DND-41 (cell line): ENCODE measurements at regions not wholly inside any gene's neighbourhood (a gene's known extent, or its start where the extent isn't known, plus 50 kb on each side); places are given as distances from the start of the nearest gene placed in this dataset.

Source experiments
- ATAC-seq: fragments of 200-7000 bp; cut with Tn5 transposase; 3 replicates; pipeline ENCODE4 v1.9.1; 2021; ENCODE audit warnings: low read depth; ENCODE audit not compliant: insufficient read depth
- DNase-seq: peaks from one replicate; pipeline ENCODE4 v3.0.0-alpha.2; 2020
- H2AFZ ChIP-seq: 2 replicates; pipeline ENCODE4 v1.6.0; 2012; ENCODE audit warnings: low read depth, low read length
- H3K27ac ChIP-seq: 2 replicates; pipeline ENCODE4 v1.5.1; 2012; ENCODE audit warnings: low read length, inconsistent platforms
- H3K27me3 ChIP-seq: fragments of 200-600 bp; sonication (generic); 2 replicates; pipeline ENCODE4 v1.6.0; 2012; ENCODE audit warnings: low read length, mild to moderate bottlenecking, inconsistent platforms; ENCODE audit not compliant: insufficient read depth, poor library complexity
- H3K36me3 ChIP-seq: 2 replicates; pipeline ENCODE4 v1.5.1; 2012; ENCODE audit warnings: low read length, inconsistent platforms; ENCODE audit not compliant: insufficient read depth
- H3K4me1 ChIP-seq: 2 replicates; pipeline ENCODE4 v1.5.1; 2012; ENCODE audit warnings: mild to moderate bottlenecking, low read length; ENCODE audit not compliant: insufficient read depth
- H3K4me2 ChIP-seq: 2 replicates; pipeline ENCODE4 v1.6.0; 2012; ENCODE audit warnings: mild to moderate bottlenecking, moderate library complexity, low read length, inconsistent platforms; ENCODE audit not compliant: insufficient read depth
- H3K4me3 ChIP-seq, 2 experiments: fragments of 200-600 bp in 1 of 2; shearing (Covaris generic) in 1 of 2; 2 replicates each; pipeline ENCODE4 v1.5.1; 2012 to 2016; ENCODE audit warnings: inconsistent platforms in 2 of 2, low read length in 2 of 2, mild to moderate bottlenecking in 2 of 2, low read depth in 1 of 2, moderate library complexity in 1 of 2
- H3K79me2 ChIP-seq: 2 replicates; pipeline ENCODE4 v1.6.0; 2012; ENCODE audit warnings: low read length, inconsistent platforms; ENCODE audit not compliant: insufficient read depth
- H3K9ac ChIP-seq: 2 replicates; pipeline ENCODE4 v1.6.0; 2012; ENCODE audit warnings: low read depth, mild to moderate bottlenecking, inconsistent platforms, low read length, moderate library complexity
- H3K9me3 ChIP-seq: 2 replicates; pipeline ENCODE4 v1.5.1; 2012; ENCODE audit warnings: low read length, moderate library complexity, mild to moderate bottlenecking, inconsistent platforms; ENCODE audit not compliant: insufficient read depth, severe bottlenecking
- H4K20me1 ChIP-seq: 2 replicates; pipeline ENCODE4 v1.6.0; 2012; ENCODE audit warnings: low read length; ENCODE audit not compliant: insufficient read depth
- EZH2 ChIP-seq: IDR thresholded peaks from 3 replicates; pipeline ENCODE4 v1.6.1; 2012; ENCODE audit warnings: borderline replicate concordance, low read depth, mild to moderate bottlenecking, moderate library complexity, low read length, inconsistent platforms; ENCODE audit not compliant: severe bottlenecking
- TF ChIP-seq, protein P1 (sequence below): IDR thresholded peaks from 2 replicates; pipeline ENCODE4 v1.5.1; 2012; ENCODE audit warnings: borderline replicate concordance, low read length, moderate library complexity, mild to moderate bottlenecking; ENCODE audit not compliant: poor library complexity, severe bottlenecking; ENCODE audit errors: extremely low read depth

GRCh38 chr6:105892577-105893262 lies 193.4 kb upstream of the PRDM1 start:
- no peaks in the 10 kb centered on the region for H3K79me2 ChIP-seq
- H2AFZ ChIP-seq = no peak overlapping the region
- no peaks in the 10 kb centered on the region for H4K20me1 ChIP-seq
- ATAC-seq (peak; percentile 70), DNase-seq (peak; percentile 40)
- H3K27me3 ChIP-seq = no peaks in the 10 kb centered on the region
- H3K9ac ChIP-seq = no peak overlapping the region
- H3K4me3 ChIP-seq = no peak overlapping the region
- H3K4me1 ChIP-seq = peaks cover 23% of the 10 kb centered on the region
- H3K36me3 ChIP-seq = no peaks in the 10 kb centered on the region
- TF ChIP-seq, protein P1, sequence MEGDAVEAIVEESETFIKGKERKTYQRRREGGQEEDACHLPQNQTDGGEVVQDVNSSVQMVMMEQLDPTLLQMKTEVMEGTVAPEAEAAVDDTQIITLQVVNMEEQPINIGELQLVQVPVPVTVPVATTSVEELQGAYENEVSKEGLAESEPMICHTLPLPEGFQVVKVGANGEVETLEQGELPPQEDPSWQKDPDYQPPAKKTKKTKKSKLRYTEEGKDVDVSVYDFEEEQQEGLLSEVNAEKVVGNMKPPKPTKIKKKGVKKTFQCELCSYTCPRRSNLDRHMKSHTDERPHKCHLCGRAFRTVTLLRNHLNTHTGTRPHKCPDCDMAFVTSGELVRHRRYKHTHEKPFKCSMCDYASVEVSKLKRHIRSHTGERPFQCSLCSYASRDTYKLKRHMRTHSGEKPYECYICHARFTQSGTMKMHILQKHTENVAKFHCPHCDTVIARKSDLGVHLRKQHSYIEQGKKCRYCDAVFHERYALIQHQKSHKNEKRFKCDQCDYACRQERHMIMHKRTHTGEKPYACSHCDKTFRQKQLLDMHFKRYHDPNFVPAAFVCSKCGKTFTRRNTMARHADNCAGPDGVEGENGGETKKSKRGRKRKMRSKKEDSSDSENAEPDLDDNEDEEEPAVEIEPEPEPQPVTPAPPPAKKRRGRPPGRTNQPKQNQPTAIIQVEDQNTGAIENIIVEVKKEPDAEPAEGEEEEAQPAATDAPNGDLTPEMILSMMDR = no peak
- no peak for TF ChIP-seq EZH2
- peaks cover 4% of the 10 kb centered on the region for H3K9me3 ChIP-seq
- H3K4me2 ChIP-seq = no peak overlapping the region
- H3K27ac ChIP-seq = no peak overlapping the region

- H3K27ac ChIP-seq = no peak overlapping the region
- TF ChIP-seq, protein P1 = no peak
- no peak for TF ChIP-seq EZH2
Measured at GRCh38 chr6:105890521-105891244, 195.5 kb upstream of the PRDM1 start.

DNA sequence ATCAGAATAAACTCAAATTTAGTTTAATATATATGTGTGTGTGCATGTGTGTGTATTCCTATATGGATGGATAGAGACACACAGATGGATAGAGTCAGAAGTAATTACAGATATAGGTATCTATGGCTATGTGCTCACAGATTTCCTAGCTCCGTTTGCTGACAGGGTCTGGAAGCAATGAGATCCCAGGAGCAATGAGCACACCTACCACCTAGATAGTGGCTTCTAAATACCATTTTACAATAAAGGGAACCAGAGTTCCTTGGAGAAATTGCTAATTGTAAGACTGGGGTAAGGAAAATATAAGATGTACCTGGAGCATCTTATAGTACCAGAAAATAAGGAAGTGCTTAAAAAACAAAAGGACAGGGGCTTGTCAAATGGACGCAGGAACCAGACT lies 196.2 kb upstream of the PRDM1 start:
- DNase-seq = no peak
- Histone ChIP-seq H2AFZ (no peak overlapping the region), H3K27ac (no peak overlapping the region), H3K4me2 (no peak overlapping the region), H4K20me1 (no peaks in the 10 kb centered on the region), H3K9ac (no peak overlapping the region), H3K9me3 (peaks cover 4% of the 10 kb centered on the region), H3K4me1 (peaks cover 51% of the 10 kb centered on the region), H3K79me2 (no peaks in the 10 kb centered on the region), H3K27me3 (no peaks in the 10 kb centered on the region), H3K36me3 (no peaks in the 10 kb centered on the region), H3K4me3 (no peak overlapping the region)
- no peak for ATAC-seq
- TF ChIP-seq, protein P1 = no peak
- TF ChIP-seq EZH2 = no peak

More at GRCh38 chr6:105890521-105891244, 195.5 kb upstream of the PRDM1 start:
- no peak overlapping the region for H2AFZ ChIP-seq
- H4K20me1 ChIP-seq = no peaks in the 10 kb centered on the region
- no peak overlapping the region for H3K9ac ChIP-seq
- ATAC-seq (no peak), DNase-seq (no peak)
- no peaks in the 10 kb centered on the region for H3K36me3 ChIP-seq
- peaks cover 43% of the 10 kb centered on the region for H3K4me1 ChIP-seq
- peaks cover 4% of the 10 kb centered on the region for H3K9me3 ChIP-seq
- no peaks in the 10 kb centered on the region for H3K79me2 ChIP-seq
- no peaks in the 10 kb centered on the region for H3K27me3 ChIP-seq
- H3K4me3 ChIP-seq = no peak overlapping the region
- no peak overlapping the region for H3K4me2 ChIP-seq
